ENCODE measurements at regions not wholly inside any gene's neighbourhood (a gene's known extent, or its start where the extent isn't known, plus 50 kb on each side); places are given as distances from the start of the nearest gene placed in this dataset.

DNA sequence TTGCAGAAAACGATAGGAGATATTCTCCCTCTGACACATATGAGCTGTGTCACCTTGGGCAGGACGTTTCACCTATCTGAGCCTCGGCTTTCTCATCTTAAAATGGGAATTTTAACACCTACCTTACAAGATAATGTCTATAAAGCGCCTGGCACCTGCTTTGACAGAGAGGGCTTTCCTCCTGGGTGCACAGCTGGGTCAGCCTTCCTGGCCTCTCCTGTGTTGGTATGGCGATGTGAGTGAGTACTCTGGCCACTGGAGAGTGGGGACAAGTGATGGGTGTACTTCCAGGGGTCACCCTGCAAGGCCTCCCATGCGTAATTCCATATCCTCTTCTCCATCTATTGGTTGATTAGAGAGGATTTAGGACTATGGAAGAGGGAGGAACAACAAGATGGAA, 113.1 kb upstream of the SMIM23 start:
- Histone ChIP-seq H3K27ac (ENCODE audit: low read length) (no peak overlapping the region), H3K36me3 (ENCODE audit: insufficient read depth, low read length) (no peaks in the 10 kb centered on the region), H4K20me1 (ENCODE audit: insufficient read depth) (no peaks in the 10 kb centered on the region), H3F3A (ENCODE audit: insufficient read depth, low read length, poor library complexity, severe bottlenecking) (no peaks in the 10 kb centered on the region), H3K9me2 (ENCODE audit: insufficient read depth, low read length) (no peaks in the 10 kb centered on the region), H3K79me2 (replicated peaks; ENCODE audit: insufficient read depth, low read length) (no peaks in the 10 kb centered on the region), H3K27me3 (ENCODE audit: insufficient read depth, low read depth, low read length) (no peaks in the 10 kb centered on the region), H2AFZ (ENCODE audit: low read depth, low read length) (no peak overlapping the region), H3K4me2 (ENCODE audit: low read length) (no peak overlapping the region), H3K9me3 (ENCODE audit: low read length) (no peaks in the 10 kb centered on the region), H3K4me3 (ENCODE audit: low read length) (no peak overlapping the region), H3K9ac (ENCODE audit: low read length) (no peak overlapping the region)
- TF ChIP-seq CTCF (IDR thresholded peaks at IDR 0.05; ENCODE audit: poor library complexity, severe bottlenecking): no peak
- TF ChIP-seq TAF1 (IDR thresholded peaks at IDR 0.05; ENCODE audit: low read depth): no peak
- TF ChIP-seq SMC3 (conservative IDR thresholded peaks at IDR 0.05; ENCODE audit: poor library complexity): no peak
- TF ChIP-seq MXI1 (conservative IDR thresholded peaks at IDR 0.05; ENCODE audit: poor library complexity, severe bottlenecking): no peak
- no peak for TF ChIP-seq RAD21 (conservative IDR thresholded peaks at IDR 0.05)
- TF ChIP-seq POLR2AphosphoS5 (IDR thresholded peaks at IDR 0.05): no peak
- no peak for TF ChIP-seq EP300 (conservative IDR thresholded peaks at IDR 0.05; ENCODE audit: poor library complexity, severe bottlenecking)
- no peak for TF ChIP-seq EZH2 (IDR thresholded peaks at IDR 0.05; ENCODE audit: borderline replicate concordance, insufficient read depth, low read length, poor library complexity, severe bottlenecking)
- TF ChIP-seq, protein P1, sequence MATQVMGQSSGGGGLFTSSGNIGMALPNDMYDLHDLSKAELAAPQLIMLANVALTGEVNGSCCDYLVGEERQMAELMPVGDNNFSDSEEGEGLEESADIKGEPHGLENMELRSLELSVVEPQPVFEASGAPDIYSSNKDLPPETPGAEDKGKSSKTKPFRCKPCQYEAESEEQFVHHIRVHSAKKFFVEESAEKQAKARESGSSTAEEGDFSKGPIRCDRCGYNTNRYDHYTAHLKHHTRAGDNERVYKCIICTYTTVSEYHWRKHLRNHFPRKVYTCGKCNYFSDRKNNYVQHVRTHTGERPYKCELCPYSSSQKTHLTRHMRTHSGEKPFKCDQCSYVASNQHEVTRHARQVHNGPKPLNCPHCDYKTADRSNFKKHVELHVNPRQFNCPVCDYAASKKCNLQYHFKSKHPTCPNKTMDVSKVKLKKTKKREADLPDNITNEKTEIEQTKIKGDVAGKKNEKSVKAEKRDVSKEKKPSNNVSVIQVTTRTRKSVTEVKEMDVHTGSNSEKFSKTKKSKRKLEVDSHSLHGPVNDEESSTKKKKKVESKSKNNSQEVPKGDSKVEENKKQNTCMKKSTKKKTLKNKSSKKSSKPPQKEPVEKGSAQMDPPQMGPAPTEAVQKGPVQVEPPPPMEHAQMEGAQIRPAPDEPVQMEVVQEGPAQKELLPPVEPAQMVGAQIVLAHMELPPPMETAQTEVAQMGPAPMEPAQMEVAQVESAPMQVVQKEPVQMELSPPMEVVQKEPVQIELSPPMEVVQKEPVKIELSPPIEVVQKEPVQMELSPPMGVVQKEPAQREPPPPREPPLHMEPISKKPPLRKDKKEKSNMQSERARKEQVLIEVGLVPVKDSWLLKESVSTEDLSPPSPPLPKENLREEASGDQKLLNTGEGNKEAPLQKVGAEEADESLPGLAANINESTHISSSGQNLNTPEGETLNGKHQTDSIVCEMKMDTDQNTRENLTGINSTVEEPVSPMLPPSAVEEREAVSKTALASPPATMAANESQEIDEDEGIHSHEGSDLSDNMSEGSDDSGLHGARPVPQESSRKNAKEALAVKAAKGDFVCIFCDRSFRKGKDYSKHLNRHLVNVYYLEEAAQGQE (IDR thresholded peaks at IDR 0.05; ENCODE audit: borderline replicate concordance): no peak

- H3K9me2 ChIP-seq (ENCODE audit: insufficient read depth, low read length): no peaks in the 10 kb centered on the region
- H2AFZ ChIP-seq (ENCODE audit: low read depth, low read length): no peak overlapping the region
- H3K9ac ChIP-seq (ENCODE audit: low read length): no peak overlapping the region
- H3K4me3 ChIP-seq (ENCODE audit: low read length): no peak overlapping the region
- H3F3A ChIP-seq (ENCODE audit: insufficient read depth, low read length, poor library complexity, severe bottlenecking): no peaks in the 10 kb centered on the region
- no peak overlapping the region for H3K4me2 ChIP-seq (ENCODE audit: low read length)
- H3K27me3 ChIP-seq (ENCODE audit: insufficient read depth, low read depth, low read length): no peaks in the 10 kb centered on the region
- H3K36me3 ChIP-seq (ENCODE audit: insufficient read depth, low read length): no peaks in the 10 kb centered on the region
- TF ChIP-seq EP300 (conservative IDR thresholded peaks at IDR 0.05; ENCODE audit: poor library complexity, severe bottlenecking) (no peak), POLR2AphosphoS5 (IDR thresholded peaks at IDR 0.05) (no peak), TAF1 (IDR thresholded peaks at IDR 0.05; ENCODE audit: low read depth) (no peak), MXI1 (conservative IDR thresholded peaks at IDR 0.05; ENCODE audit: poor library complexity, severe bottlenecking) (no peak)
- TF ChIP-seq, protein P1 (IDR thresholded peaks at IDR 0.05; ENCODE audit: borderline replicate concordance): no peak
- H3K79me2 ChIP-seq (replicated peaks; ENCODE audit: insufficient read depth, low read length): no peaks in the 10 kb centered on the region
- H4K20me1 ChIP-seq (ENCODE audit: insufficient read depth): no peaks in the 10 kb centered on the region
- H3K9me3 ChIP-seq (ENCODE audit: low read length): no peaks in the 10 kb centered on the region
- H3K27ac ChIP-seq (ENCODE audit: low read length): no peak overlapping the region
Measured at GRCh38 chr5:171673328-171673727, 112.3 kb upstream of the SMIM23 start.

Data from neural cell (in vitro differentiated cells).